A549 (cell line): ENCODE measurements at regions not wholly inside any gene's neighbourhood (a gene's known extent, or its start where the extent isn't known, plus 50 kb on each side); places are given as distances from the start of the nearest gene placed in this dataset.
A peak's percentile ranks its signal among the peaks of the same experiment; 100 is the strongest.

Experiments used
- ATAC-seq, 2 experiments: fragments of 200-7000 bp in 1 of 2; fragments of >200 bp in 1 of 2; cut with Nextera tagmentation in 1 of 2; cut with Tn5 transposase in 1 of 2; 3 replicates each; pipeline versions ENCODE4 v1.8.0 to v1.9.1; 2018 to 2020; ENCODE audit warnings: mild to moderate bottlenecking in 1 of 2, moderate library complexity in 1 of 2
- CTCF ChIA-PET: fragments of 300-600 bp; sonication (Branson Sonifier 250); formaldehyde crosslinking; extraction: SDS; loops from one replicate; lab custom pipeline; 2021; ENCODE audit warnings: antibody characterized with exemption, inconsistent platforms; lab: Yijun Ruan, JAX
- POLR2A ChIA-PET: fragments of 350-600 bp; formaldehyde crosslinking; extraction: SDS; loops from one replicate; lab custom pipeline; 2021; ENCODE audit warnings: antibody characterized with exemption, inconsistent platforms; lab: Yijun Ruan, JAX
- DNase-seq, 2 experiments: peaks; one replicate each; pipeline versions ENCODE4 v3.0.0 to v3.0.0-alpha.2; 2011 to 2016; ENCODE audit warnings: low read depth in 1 of 2, low spot score in 1 of 2
- FAIRE-seq: peaks from 2 replicates; lab custom pipeline; 2011; peaks lifted over from hg19 to GRCh38; lab: Jason Lieb, UNC
- H3K27ac ChIP-seq, 2 experiments: fragments of >200 bp; sonication (Bioruptor Twin); formaldehyde crosslinking; 3 replicates each; pipeline ENCODE4 v1.5.1; 2016 to 2017
- H3K4me1 ChIP-seq: fragments of >200 bp; sonication (Bioruptor Twin); formaldehyde crosslinking; 3 replicates; pipeline ENCODE4 v1.6.1; 2016
- H3K4me2 ChIP-seq: fragments of >200 bp; sonication (Bioruptor Twin); formaldehyde crosslinking; 3 replicates; pipeline ENCODE4 v1.6.1; 2016
- H3K4me3 ChIP-seq: fragments of >200 bp; sonication (Bioruptor Twin); formaldehyde crosslinking; 3 replicates; pipeline ENCODE4 v1.5.1; 2016
- H3K9me3 ChIP-seq: fragments of >200 bp; sonication (Bioruptor Twin); formaldehyde crosslinking; 3 replicates; pipeline ENCODE4 v1.6.1; 2016
- BCL3 ChIP-seq: fragments of >200 bp; sonication (Bioruptor Twin); formaldehyde crosslinking; IDR thresholded peaks from 3 replicates; pipeline ENCODE4 v1.6.1; 2016
- BHLHE40 ChIP-seq: IDR thresholded peaks from 2 replicates; pipeline ENCODE4 v1.6.1; 2012; ENCODE audit warnings: low read depth, low read length, inconsistent platforms
- E2F6 ChIP-seq: IDR thresholded peaks from 2 replicates; pipeline ENCODE4 v1.6.1; 2012; ENCODE audit warnings: low read depth, borderline replicate concordance
- EHMT2 ChIP-seq: fragments of 200-600 bp; sonication (generic); IDR thresholded peaks from 2 replicates; pipeline ENCODE4 v1.6.1; 2016; ENCODE audit warnings: antibody characterized with exemption, low read depth, mild to moderate bottlenecking, moderate library complexity
- ESRRA ChIP-seq: fragments of 150-350 bp; IDR thresholded peaks from 2 replicates; pipeline ENCODE4 v1.6.1; 2014; ENCODE audit warnings: mild to moderate bottlenecking, low read length, borderline replicate concordance
- HEYL ChIP-seq: fragments of 250-450 bp; sonication (Bioruptor Pico); IDR thresholded peaks from 2 replicates; pipeline ENCODE4 v1.8.0; 2021; ENCODE audit warnings: mild to moderate bottlenecking, moderate library complexity
- HOXB13 ChIP-seq: fragments of 250-450 bp; sonication (Bioruptor Pico); IDR thresholded peaks from 2 replicates; pipeline ENCODE4 v1.5.0; 2020; ENCODE audit warnings: low read depth, mild to moderate bottlenecking, moderate library complexity
- MAFK ChIP-seq: fragments of 450-650 bp; IDR thresholded peaks from 2 replicates; pipeline ENCODE4 v1.6.1; 2014; ENCODE audit not compliant: partially characterized antibody
- NPAS2 ChIP-seq: fragments of 250-450 bp; sonication (Bioruptor Pico); IDR thresholded peaks from 2 replicates; pipeline ENCODE4 v1.8.0; 2022; ENCODE audit warnings: mild to moderate bottlenecking, moderate library complexity, borderline replicate concordance
- NR3C1 ChIP-seq: fragments of >200 bp; sonication (Bioruptor Twin); formaldehyde crosslinking; IDR thresholded peaks from 3 replicates; pipeline ENCODE4 v1.6.1; 2017
- POLR2AphosphoS2 ChIP-seq: conservative IDR thresholded peaks from 2 replicates; pipeline ENCODE4 v1.6.1; 2012; ENCODE audit warnings: low read length, improper control_type of control experiment, inconsistent platforms
- RARB ChIP-seq: fragments of 250-450 bp; sonication (Bioruptor Pico); IDR thresholded peaks from 2 replicates; pipeline ENCODE4 v1.8.0; 2021; ENCODE audit warnings: mild to moderate bottlenecking, moderate library complexity
- RCOR1 ChIP-seq: fragments of 150-350 bp; IDR thresholded peaks from 2 replicates; pipeline ENCODE4 v1.6.1; 2014; ENCODE audit warnings: antibody characterized with exemption, low read length, low read depth
- SREBF2 ChIP-seq: fragments of 450-650 bp; IDR thresholded peaks from 2 replicates; pipeline ENCODE4 v1.6.1; 2014; ENCODE audit warnings: mild to moderate bottlenecking, moderate library complexity
- TFCP2L1 ChIP-seq: fragments of 250-450 bp; sonication (Bioruptor Pico); IDR thresholded peaks from 2 replicates; pipeline ENCODE4 v1.5.0; 2021; ENCODE audit warnings: mild to moderate bottlenecking
- TP53 ChIP-seq: fragments of 250-450 bp; sonication (Bioruptor Pico); IDR thresholded peaks from 2 replicates; pipeline ENCODE4 v1.5.0; 2021; ENCODE audit warnings: mild to moderate bottlenecking, moderate library complexity
- USF2 ChIP-seq: fragments of 450-650 bp; IDR thresholded peaks from 2 replicates; pipeline ENCODE4 v1.6.1; 2014; ENCODE audit warnings: antibody characterized with exemption
- ZFP36 ChIP-seq: fragments of 450-650 bp; IDR thresholded peaks from 2 replicates; pipeline ENCODE4 v1.6.1; 2014; ENCODE audit warnings: borderline replicate concordance; ENCODE audit not compliant: partially characterized antibody
- WGBS: methylation state at CpG from one replicate; pipeline ENCODE4 v1.1.6; 2017; ENCODE audit errors: missing lambda C conversion rate; 5-methylcytosine and 5-hydroxymethylcytosine counted together
- TF ChIP-seq, protein P1 (sequence below): fragments of 250-450 bp; sonication (Bioruptor Pico); IDR thresholded peaks from 2 replicates; pipeline ENCODE4 v1.5.0; 2020; ENCODE audit warnings: low read depth, mild to moderate bottlenecking, moderate library complexity
- TF ChIP-seq, protein P2 (sequence below): IDR thresholded peaks from 2 replicates; pipeline ENCODE4 v1.6.1; 2012

DNA sequence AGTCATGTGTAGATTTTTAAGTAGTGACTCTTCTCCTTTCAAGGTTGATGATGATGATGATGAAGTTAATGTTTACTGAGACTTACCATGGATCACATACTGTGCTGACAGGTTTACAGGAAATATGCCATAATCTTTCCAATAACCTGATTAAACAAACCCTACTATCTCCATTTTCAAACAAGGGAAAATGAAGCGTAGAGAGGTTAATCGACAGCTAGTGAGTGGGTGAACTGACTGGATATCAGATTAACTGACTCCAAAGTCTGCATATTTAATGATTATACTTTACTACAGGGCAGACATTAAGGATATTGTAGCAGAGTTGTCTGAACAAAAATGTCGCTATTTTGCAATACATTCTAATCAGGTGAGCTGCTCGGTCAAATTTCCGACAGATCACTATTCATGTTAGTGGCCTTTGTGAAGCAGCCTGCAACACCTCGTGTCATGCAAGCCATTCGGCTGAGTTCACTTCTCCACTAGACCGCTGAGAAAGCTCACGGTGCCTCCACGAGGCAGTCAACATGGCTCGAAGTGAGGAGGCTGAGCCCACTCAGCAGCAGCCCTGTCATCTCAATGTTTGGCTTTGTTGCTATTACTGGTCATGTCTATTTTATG, 264.2 kb downstream of the NFKBIZ start (continued):
- TF ChIP-seq, protein P1, sequence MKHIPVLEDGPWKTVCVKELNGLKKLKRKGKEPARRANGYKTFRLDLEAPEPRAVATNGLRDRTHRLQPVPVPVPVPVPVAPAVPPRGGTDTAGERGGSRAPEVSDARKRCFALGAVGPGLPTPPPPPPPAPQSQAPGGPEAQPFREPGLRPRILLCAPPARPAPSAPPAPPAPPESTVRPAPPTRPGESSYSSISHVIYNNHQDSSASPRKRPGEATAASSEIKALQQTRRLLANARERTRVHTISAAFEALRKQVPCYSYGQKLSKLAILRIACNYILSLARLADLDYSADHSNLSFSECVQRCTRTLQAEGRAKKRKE (CRISPR knock-in tag), result no peak
- TF ChIP-seq USF2 (no peak), BCL3 (0 out of 3 replicates have a peak, but pooled peaks have one; percentile 58), ZFP36 (peak; percentile 51), POLR2AphosphoS2 (no peak), RCOR1 (no peak), HOXB13 (CRISPR knock-in tag) (peak; percentile 77; the same call in 1 of the 2 replicates)

- TF ChIP-seq TFCP2L1 (CRISPR knock-in tag) (no peak), NR3C1 (no peak), USF2 (no peak), BCL3 (no peak), ESRRA (no peak), NPAS2 (CRISPR knock-in tag) (no peak), RARB (CRISPR knock-in tag) (no peak), SREBF2 (no peak), RCOR1 (no peak), POLR2AphosphoS2 (no peak), BHLHE40 (no peak), TP53 (no peak), EHMT2 (no peak), E2F6 (no peak), MAFK (no peak), HEYL (CRISPR knock-in tag) (no peak)
- TF ChIP-seq, protein P1 (CRISPR knock-in tag), result no peak
- TF ChIP-seq, protein P2, sequence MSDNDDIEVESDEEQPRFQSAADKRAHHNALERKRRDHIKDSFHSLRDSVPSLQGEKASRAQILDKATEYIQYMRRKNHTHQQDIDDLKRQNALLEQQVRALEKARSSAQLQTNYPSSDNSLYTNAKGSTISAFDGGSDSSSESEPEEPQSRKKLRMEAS, result no peak
- peak overlapping the region; percentile 70 to 80 for H3K27ac ChIP-seq
- ATAC-seq, result no peak
- CTCF ChIA-PET, result interaction anchor here (0.6 to 1.4 kb wide), 5 partner anchors 9 to 265 kb away, joined by 3 to 6 read pairs (median 3); no protein-coding TSS in a partner anchor
- H3K4me3 ChIP-seq, result no peak overlapping the region
- peak overlapping the region; percentile 60; the same call in 1 of the 3 replicates for H3K4me2 ChIP-seq
- H3K9me3 ChIP-seq, result no peaks in the 10 kb centered on the region
- DNase-seq, result no peak
- WGBS, result 88% methylated on average over 7 of the region's 7 CpGs
- POLR2A ChIA-PET, result interaction anchor here (2.3 kb wide), 1 partner anchor 265 kb away, joined by 8 read pairs; the partner anchor contains the start of gene NFKBIZ
- FAIRE-seq, result no peak
- peaks cover 20% of the 10 kb centered on the region for H3K4me1 ChIP-seq
Observed at GRCh38 chr3:102114264-102114979, 265.1 kb downstream of the NFKBIZ start.
